ENCODE measurements at regions not wholly inside any gene's neighbourhood (a gene's known extent, or its start where the extent isn't known, plus 50 kb on each side); places are given as distances from the start of the nearest gene placed in this dataset.
"Not testable (repeated sequence)": the region's sequence is repeated elsewhere in the genome, so short reads cannot be mapped to it uniquely, and the experiment has no call there.

- H3K27ac ChIP-seq, result no peak overlapping the region
- TF ChIP-seq ZFX (IDR thresholded peaks at IDR 0.05), result no peak
- TF ChIP-seq, protein P1, sequence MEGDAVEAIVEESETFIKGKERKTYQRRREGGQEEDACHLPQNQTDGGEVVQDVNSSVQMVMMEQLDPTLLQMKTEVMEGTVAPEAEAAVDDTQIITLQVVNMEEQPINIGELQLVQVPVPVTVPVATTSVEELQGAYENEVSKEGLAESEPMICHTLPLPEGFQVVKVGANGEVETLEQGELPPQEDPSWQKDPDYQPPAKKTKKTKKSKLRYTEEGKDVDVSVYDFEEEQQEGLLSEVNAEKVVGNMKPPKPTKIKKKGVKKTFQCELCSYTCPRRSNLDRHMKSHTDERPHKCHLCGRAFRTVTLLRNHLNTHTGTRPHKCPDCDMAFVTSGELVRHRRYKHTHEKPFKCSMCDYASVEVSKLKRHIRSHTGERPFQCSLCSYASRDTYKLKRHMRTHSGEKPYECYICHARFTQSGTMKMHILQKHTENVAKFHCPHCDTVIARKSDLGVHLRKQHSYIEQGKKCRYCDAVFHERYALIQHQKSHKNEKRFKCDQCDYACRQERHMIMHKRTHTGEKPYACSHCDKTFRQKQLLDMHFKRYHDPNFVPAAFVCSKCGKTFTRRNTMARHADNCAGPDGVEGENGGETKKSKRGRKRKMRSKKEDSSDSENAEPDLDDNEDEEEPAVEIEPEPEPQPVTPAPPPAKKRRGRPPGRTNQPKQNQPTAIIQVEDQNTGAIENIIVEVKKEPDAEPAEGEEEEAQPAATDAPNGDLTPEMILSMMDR (conservative IDR thresholded peaks at IDR 0.05), result no peak
Measured at GRCh38 chr3:177249203-177249602, 51.9 kb upstream of the TBL1XR1 start.

DNA sequence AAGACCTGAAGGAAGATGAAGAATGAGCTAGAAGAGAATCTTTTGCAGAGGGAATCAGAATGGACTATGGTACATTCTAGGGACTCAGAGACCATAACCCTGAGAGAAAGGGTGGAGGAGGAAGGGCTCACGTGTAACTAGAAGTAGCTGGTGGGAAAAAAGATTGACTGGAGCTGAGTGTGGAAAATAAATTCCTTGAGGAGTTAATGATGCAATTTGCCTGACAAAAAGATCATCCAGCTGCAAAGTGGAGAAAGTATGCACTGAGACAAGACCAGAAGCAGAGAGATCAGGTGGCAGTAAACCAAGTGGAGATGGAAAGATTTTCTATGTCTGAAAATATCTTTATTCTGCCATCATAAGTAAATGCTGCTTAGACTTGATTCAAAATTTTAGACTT, 52.9 kb upstream of the TBL1XR1 start:
- TF ChIP-seq, protein P1 (conservative IDR thresholded peaks at IDR 0.05), result no peak
- no peak for TF ChIP-seq ZFX (IDR thresholded peaks at IDR 0.05)
- H3K27ac ChIP-seq, result no peak overlapping the region

DNA sequence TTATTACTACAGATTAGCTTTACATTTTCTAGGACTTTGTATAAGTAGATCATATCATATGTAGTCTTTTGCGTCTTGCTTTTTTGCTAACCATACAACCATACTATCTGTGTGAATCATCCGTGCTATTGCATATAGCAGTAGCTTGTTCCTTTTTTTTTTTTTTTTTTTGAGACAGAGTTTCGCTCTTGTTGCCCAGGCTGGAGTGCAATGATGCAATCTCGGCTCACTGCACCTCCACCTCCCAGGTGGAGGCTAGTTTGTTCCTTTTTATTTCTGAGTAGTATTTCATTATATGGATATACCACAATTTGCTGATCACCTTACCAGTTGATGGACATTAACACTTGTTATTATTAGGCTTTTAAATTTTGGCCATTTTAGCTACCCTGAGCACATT, 54.5 kb upstream of the TBL1XR1 start:
- H3K27ac ChIP-seq, result no peak overlapping the region
- TF ChIP-seq, protein P1 (conservative IDR thresholded peaks at IDR 0.05), result no peak

- no peak for TF ChIP-seq ZFX (IDR thresholded peaks at IDR 0.05)
- TF ChIP-seq, protein P1 (conservative IDR thresholded peaks at IDR 0.05), result no peak
- H3K27ac ChIP-seq, result no peak overlapping the region
Measured at GRCh38 chr3:177257006-177257405, 59.7 kb upstream of the TBL1XR1 start.

DNA sequence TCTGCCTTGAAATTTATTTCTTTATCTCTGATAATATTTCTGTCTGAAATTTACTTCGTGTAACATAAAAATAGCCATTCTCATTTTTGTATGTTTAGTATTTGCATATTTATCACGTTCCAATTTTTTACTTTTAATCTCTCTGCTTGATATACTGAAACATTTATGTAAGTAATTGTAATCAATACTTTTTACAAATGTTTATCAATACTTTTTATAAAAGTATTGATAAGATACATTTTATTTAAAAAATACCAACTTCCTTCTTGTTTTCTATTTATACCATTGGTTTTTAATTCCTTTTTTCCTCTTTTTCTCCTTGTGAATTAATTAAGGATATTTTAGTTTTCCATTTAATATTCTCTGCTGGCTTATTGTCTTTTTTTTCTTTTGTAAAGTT, 60.3 kb upstream of the TBL1XR1 start:
- H3K27ac ChIP-seq, result no peak overlapping the region
- no peak for TF ChIP-seq ZFX (IDR thresholded peaks at IDR 0.05)
- TF ChIP-seq, protein P1 (conservative IDR thresholded peaks at IDR 0.05), result no peak

- H3K27ac ChIP-seq, result no peak overlapping the region
- TF ChIP-seq, protein P1 (conservative IDR thresholded peaks at IDR 0.05), result no peak
- no peak for TF ChIP-seq ZFX (IDR thresholded peaks at IDR 0.05)
Measured at GRCh38 chr3:177262396-177262795, 65.1 kb upstream of the TBL1XR1 start.

GRCh38 chr3:177263615-177264368, 66.5 kb upstream of the TBL1XR1 start:
- no peak for TF ChIP-seq ZFX (IDR thresholded peaks at IDR 0.05)
- TF ChIP-seq, protein P1 (conservative IDR thresholded peaks at IDR 0.05), result no peak
- no peak overlapping the region for H3K27ac ChIP-seq

- H3K27ac ChIP-seq, result not testable (repeated sequence)
Measured at GRCh38 chr3:177271811-177272501, 74.7 kb upstream of the TBL1XR1 start.

All from C4-2B (cell line).